Breast epithelium (tissue), 4 donors: ENCODE measurements at regions not wholly inside any gene's neighbourhood (a gene's known extent, or its start where the extent isn't known, plus 50 kb on each side); places are given as distances from the start of the nearest gene placed in this dataset.

Experiments used
- DNase-seq, 2 donors: peaks; one replicate each; pipeline ENCODE4 v3.0.0-alpha.2; 2019; ENCODE audit warnings: low spot score in 2 of 2
- H3K27ac ChIP-seq, 2 donors: fragments of 200-600 bp; sonication (generic) in 1 of 2; one replicate each; pipeline ENCODE4 v1.5.1; 2016 to 2019; ENCODE audit warnings: mild to moderate bottlenecking in 1 of 2
- H3K27me3 ChIP-seq, 2 donors: fragments of 200-600 bp; sonication (generic) in 1 of 2; one replicate each; pipeline versions ENCODE4 v1.5.1 to v1.6.0; 2017 to 2019; ENCODE audit warnings: control low read depth in 1 of 2, mild to moderate bottlenecking in 1 of 2
- H3K36me3 ChIP-seq: fragments of 200-600 bp; one replicate; pipeline ENCODE4 v1.5.1; 2019
- H3K4me1 ChIP-seq, 2 donors: fragments of 200-600 bp; sonication (generic); one replicate each; pipeline ENCODE4 v1.5.1; 2016 to 2019; ENCODE audit warnings: control low read depth in 1 of 2
- H3K4me3 ChIP-seq, 3 donors: fragments of 200-600 bp; sonication (generic); 1 replicate in 2 of 3; 2 replicates in 1 of 3; pipeline ENCODE4 v1.5.1; 2016 to 2019; ENCODE audit warnings: mild to moderate bottlenecking in 3 of 3, moderate library complexity in 2 of 3
- H3K9me3 ChIP-seq, 2 donors: fragments of 200-600 bp; sonication (generic) in 1 of 2; one replicate each; pipeline ENCODE4 v1.5.1; 2016 to 2019; ENCODE audit warnings: control low read depth in 1 of 2
- CTCF ChIP-seq, 3 donors: fragments of 450-650 bp; IDR thresholded peaks; one replicate each; pipeline ENCODE4 v1.5.1; 2016 to 2017; ENCODE audit warnings: antibody characterized with exemption in 3 of 3, mild to moderate bottlenecking in 3 of 3, moderate library complexity in 3 of 3
- POLR2A ChIP-seq: fragments of 450-650 bp; IDR thresholded peaks from one replicate; pipeline ENCODE4 v1.6.1; 2016; ENCODE audit warnings: antibody characterized with exemption, mild to moderate bottlenecking, moderate library complexity
- POLR2AphosphoS5 ChIP-seq, 3 donors: sonication (generic); formaldehyde crosslinking; IDR thresholded peaks; one replicate each; pipeline ENCODE4 v1.6.1; 2017; ENCODE audit warnings: antibody characterized with exemption in 3 of 3
- intact Hi-C: fragments of 100-400 bp; cut with DNase I; formaldehyde crosslinking; loops from one replicate; pipeline ENCODE4 v1.15.1; 2023; ENCODE audit warnings: low total_unique reads

GRCh38 chr16:27728691-27729090 lies 178.7 kb downstream of the KATNIP start:
- peaks cover 0 to 6% of the 10 kb centered on the region in 2 donors for H3K4me1 ChIP-seq
- no peak overlapping the region for H3K4me3 ChIP-seq
- no peak overlapping the region for H3K27ac ChIP-seq
- intact Hi-C loops, result no loop called here
- H3K9me3 ChIP-seq, result no peaks in the 10 kb centered on the region
- no peaks in the 10 kb centered on the region for H3K27me3 ChIP-seq
- no peaks in the 10 kb centered on the region for H3K36me3 ChIP-seq
- TF ChIP-seq POLR2A, result no peak
- TF ChIP-seq POLR2AphosphoS5 (IDR thresholded peaks at IDR 0.05), result no peak
- TF ChIP-seq CTCF (IDR thresholded peaks at IDR 0.05), result no peak
- DNase-seq, result no peak

GRCh38 chr16:27729516-27730304 lies 179.8 kb downstream of the KATNIP start:
- Histone ChIP-seq H3K4me3 (no peak overlapping the region), H3K4me1 (peaks cover 0 to 4% of the 10 kb centered on the region in 2 donors), H3K36me3 (no peaks in the 10 kb centered on the region), H3K9me3 (no peaks in the 10 kb centered on the region), H3K27ac (no peak overlapping the region), H3K27me3 (no peaks in the 10 kb centered on the region)
- DNase-seq, result no peak
- TF ChIP-seq POLR2A (no peak), POLR2AphosphoS5 (IDR thresholded peaks at IDR 0.05) (no peak), CTCF (IDR thresholded peaks at IDR 0.05) (no peak)
- intact Hi-C loops, result no loop called here

- no peak for DNase-seq
- Histone ChIP-seq H3K27me3 (no peaks in the 10 kb centered on the region), H3K27ac (no peak overlapping the region), H3K36me3 (no peaks in the 10 kb centered on the region), H3K4me3 (no peak overlapping the region), H3K9me3 (no peaks in the 10 kb centered on the region), H3K4me1 (no peaks in the 10 kb centered on the region)
- intact Hi-C loops, result no loop called here
- no peak for TF ChIP-seq CTCF (IDR thresholded peaks at IDR 0.05)
- no peak for TF ChIP-seq POLR2A
- TF ChIP-seq POLR2AphosphoS5 (IDR thresholded peaks at IDR 0.05), result no peak
These were observed 180.8 kb downstream of the KATNIP start for GRCh38 chr16:27730661-27731210.

- Histone ChIP-seq H3K4me1 (no peaks in the 10 kb centered on the region), H3K36me3 (no peaks in the 10 kb centered on the region), H3K27ac (no peak overlapping the region), H3K27me3 (no peaks in the 10 kb centered on the region), H3K4me3 (no peak overlapping the region), H3K9me3 (no peaks in the 10 kb centered on the region)
- TF ChIP-seq POLR2AphosphoS5 (IDR thresholded peaks at IDR 0.05) (no peak), POLR2A (no peak), CTCF (IDR thresholded peaks at IDR 0.05) (no peak)
- intact Hi-C loops, result no loop called here
- DNase-seq, result no peak
These were observed 185.1 kb downstream of the KATNIP start for GRCh38 chr16:27735031-27735430.

- no peak overlapping the region for H3K27ac ChIP-seq
- TF ChIP-seq POLR2AphosphoS5 (IDR thresholded peaks at IDR 0.05) (no peak), POLR2A (no peak), CTCF (IDR thresholded peaks at IDR 0.05) (no peak)
- H3K36me3 ChIP-seq, result no peaks in the 10 kb centered on the region
- no peaks in the 10 kb centered on the region for H3K27me3 ChIP-seq
- H3K9me3 ChIP-seq, result no peaks in the 10 kb centered on the region
- H3K4me1 ChIP-seq, result no peaks in the 10 kb centered on the region
- no peak overlapping the region for H3K4me3 ChIP-seq
- intact Hi-C loops, result no loop called here
- no peak for DNase-seq
These were observed 186.5 kb downstream of the KATNIP start for GRCh38 chr16:27736431-27736830.
